ENCODE measurements at regions not wholly inside any gene's neighbourhood (a gene's known extent, or its start where the extent isn't known, plus 50 kb on each side); places are given as distances from the start of the nearest gene placed in this dataset.
A peak's percentile ranks its signal among the peaks of the same experiment; 100 is the strongest.

- Histone ChIP-seq H4K20me1 (ENCODE audit: low read depth) (no peaks in the 10 kb centered on the region), H3K27me3 (no peaks in the 10 kb centered on the region), H3K79me2 (ENCODE audit: low read depth) (no peaks in the 10 kb centered on the region), H3K9me3 (ENCODE audit: low read depth) (no peaks in the 10 kb centered on the region), H3K4me2 (no peak overlapping the region), H3K27ac (no peak overlapping the region), H3K36me3 (no peaks in the 10 kb centered on the region), H3K4me3 (no peak overlapping the region), H3K9ac (no peak overlapping the region), H2AFZ (replicated peaks) (no peak overlapping the region), H3F3A (ENCODE audit: low read depth) (no peaks in the 10 kb centered on the region), H3K4me1 (peaks cover 6% of the 10 kb centered on the region)
- Mint-ChIP-seq H3K4me3 (no peak overlapping the region), H3K9me3 (no peaks in the 10 kb centered on the region), H3K27ac (no peak overlapping the region), H3K4me1 (peaks cover 14% of the 10 kb centered on the region), H3K36me3 (no peaks in the 10 kb centered on the region), H3K27me3 (ENCODE audit: insufficient read depth, low read depth) (peaks cover 2% of the 10 kb centered on the region)
- no peak for TF ChIP-seq EZH2 (IDR thresholded peaks at IDR 0.05)
- DNase-seq (ENCODE audit: low spot score): no peak
Measured at GRCh38 chr12:115382681-115383080, 698.7 kb upstream of the TBX3 start.

GRCh38 chr12:115380546-115381120, 696.7 kb upstream of the TBX3 start:
- H3K27me3 ChIP-seq: no peaks in the 10 kb centered on the region
- H3K4me3 ChIP-seq: no peak overlapping the region
- no peaks in the 10 kb centered on the region for H3F3A ChIP-seq (ENCODE audit: low read depth)
- TF ChIP-seq EZH2phosphoT487 (IDR thresholded peaks at IDR 0.05) (no peak), EZH2 (IDR thresholded peaks at IDR 0.05) (no peak)
- TF ChIP-seq, protein P1, sequence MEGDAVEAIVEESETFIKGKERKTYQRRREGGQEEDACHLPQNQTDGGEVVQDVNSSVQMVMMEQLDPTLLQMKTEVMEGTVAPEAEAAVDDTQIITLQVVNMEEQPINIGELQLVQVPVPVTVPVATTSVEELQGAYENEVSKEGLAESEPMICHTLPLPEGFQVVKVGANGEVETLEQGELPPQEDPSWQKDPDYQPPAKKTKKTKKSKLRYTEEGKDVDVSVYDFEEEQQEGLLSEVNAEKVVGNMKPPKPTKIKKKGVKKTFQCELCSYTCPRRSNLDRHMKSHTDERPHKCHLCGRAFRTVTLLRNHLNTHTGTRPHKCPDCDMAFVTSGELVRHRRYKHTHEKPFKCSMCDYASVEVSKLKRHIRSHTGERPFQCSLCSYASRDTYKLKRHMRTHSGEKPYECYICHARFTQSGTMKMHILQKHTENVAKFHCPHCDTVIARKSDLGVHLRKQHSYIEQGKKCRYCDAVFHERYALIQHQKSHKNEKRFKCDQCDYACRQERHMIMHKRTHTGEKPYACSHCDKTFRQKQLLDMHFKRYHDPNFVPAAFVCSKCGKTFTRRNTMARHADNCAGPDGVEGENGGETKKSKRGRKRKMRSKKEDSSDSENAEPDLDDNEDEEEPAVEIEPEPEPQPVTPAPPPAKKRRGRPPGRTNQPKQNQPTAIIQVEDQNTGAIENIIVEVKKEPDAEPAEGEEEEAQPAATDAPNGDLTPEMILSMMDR (IDR thresholded peaks at IDR 0.05): no peak
- no peak overlapping the region for H3K4me3 Mint-ChIP-seq
- peak overlapping the region; percentile 63 for H2AFZ ChIP-seq (replicated peaks)
- H3K27ac ChIP-seq: no peak overlapping the region
- no peaks in the 10 kb centered on the region for H3K36me3 ChIP-seq
- H3K9me3 Mint-ChIP-seq: no peaks in the 10 kb centered on the region
- no peaks in the 10 kb centered on the region for H3K79me2 ChIP-seq (ENCODE audit: low read depth)
- no peak overlapping the region for H3K9ac ChIP-seq
- H3K4me2 ChIP-seq: no peak overlapping the region
- no peaks in the 10 kb centered on the region for H3K27me3 Mint-ChIP-seq (ENCODE audit: insufficient read depth, low read depth)
- peaks cover 6% of the 10 kb centered on the region for H3K4me1 Mint-ChIP-seq
- no peaks in the 10 kb centered on the region for H3K9me3 ChIP-seq (ENCODE audit: low read depth)
- no peak for DNase-seq (ENCODE audit: low spot score)
- H3K27ac Mint-ChIP-seq: no peak overlapping the region
- no peaks in the 10 kb centered on the region for H4K20me1 ChIP-seq (ENCODE audit: low read depth)
- no peaks in the 10 kb centered on the region for H3K36me3 Mint-ChIP-seq
- peaks cover 3% of the 10 kb centered on the region for H3K4me1 ChIP-seq

DNA sequence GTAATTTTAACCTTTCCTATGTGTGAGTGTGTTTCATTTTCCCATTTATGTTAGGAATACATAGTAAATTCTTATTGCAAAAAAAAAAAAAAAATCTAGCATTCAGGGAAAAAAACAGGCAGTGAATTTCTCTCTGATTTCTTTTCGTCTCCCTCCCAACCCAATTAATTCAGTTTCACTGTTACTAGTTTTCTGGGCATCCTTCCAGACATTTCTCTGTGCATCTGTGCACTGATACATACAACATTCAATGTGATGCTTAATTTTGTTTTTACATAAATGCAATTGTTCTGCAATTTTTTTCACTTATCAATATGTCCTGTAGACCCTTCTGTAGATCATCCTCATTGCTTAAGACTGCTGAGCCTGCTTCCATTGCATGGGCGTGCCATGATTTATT, 694.3 kb upstream of the TBX3 start:
- TF ChIP-seq EZH2 (IDR thresholded peaks at IDR 0.05): no peak
- no peak for TF ChIP-seq EZH2phosphoT487 (IDR thresholded peaks at IDR 0.05)
- TF ChIP-seq, protein P1 (IDR thresholded peaks at IDR 0.05): no peak
- H4K20me1 ChIP-seq (ENCODE audit: low read depth): no peaks in the 10 kb centered on the region
- no peaks in the 10 kb centered on the region for H3K9me3 ChIP-seq (ENCODE audit: low read depth)
- no peak for DNase-seq (ENCODE audit: low spot score)
- no peak overlapping the region for H3K9ac ChIP-seq
- no peak overlapping the region for H3K4me3 Mint-ChIP-seq
- no peak overlapping the region for H3K4me3 ChIP-seq
- H3K27me3 Mint-ChIP-seq (ENCODE audit: insufficient read depth, low read depth): no peaks in the 10 kb centered on the region
- no peak overlapping the region for H3K4me2 ChIP-seq
- no peaks in the 10 kb centered on the region for H3F3A ChIP-seq (ENCODE audit: low read depth)
- H3K9me3 Mint-ChIP-seq: peaks cover 3% of the 10 kb centered on the region
- no peaks in the 10 kb centered on the region for H3K27me3 ChIP-seq
- H3K4me1 Mint-ChIP-seq: peaks cover 15% of the 10 kb centered on the region
- H3K27ac ChIP-seq: no peak overlapping the region
- no peak overlapping the region for H2AFZ ChIP-seq (replicated peaks)
- no peaks in the 10 kb centered on the region for H3K36me3 ChIP-seq
- no peaks in the 10 kb centered on the region for H3K36me3 Mint-ChIP-seq
- H3K4me1 ChIP-seq: peaks cover 3% of the 10 kb centered on the region
- no peak overlapping the region for H3K27ac Mint-ChIP-seq
- no peaks in the 10 kb centered on the region for H3K79me2 ChIP-seq (ENCODE audit: low read depth)

- no peak overlapping the region for H3K4me3 ChIP-seq
- H3F3A ChIP-seq (ENCODE audit: low read depth): no peaks in the 10 kb centered on the region
- H3K9me3 ChIP-seq (ENCODE audit: low read depth): no peaks in the 10 kb centered on the region
- H2AFZ ChIP-seq (replicated peaks): no peak overlapping the region
- H3K9me3 Mint-ChIP-seq: peaks cover 3% of the 10 kb centered on the region
- no peak overlapping the region for H3K4me2 ChIP-seq
- H3K36me3 Mint-ChIP-seq: no peaks in the 10 kb centered on the region
- H4K20me1 ChIP-seq (ENCODE audit: low read depth): no peaks in the 10 kb centered on the region
- no peaks in the 10 kb centered on the region for H3K79me2 ChIP-seq (ENCODE audit: low read depth)
- no peak overlapping the region for H3K27ac Mint-ChIP-seq
- DNase-seq (ENCODE audit: low spot score): no peak
- H3K4me1 Mint-ChIP-seq: peaks cover 15% of the 10 kb centered on the region
- H3K4me3 Mint-ChIP-seq: no peak overlapping the region
- TF ChIP-seq, protein P1 (IDR thresholded peaks at IDR 0.05): no peak
- TF ChIP-seq EZH2 (IDR thresholded peaks at IDR 0.05): no peak
- no peak for TF ChIP-seq EZH2phosphoT487 (IDR thresholded peaks at IDR 0.05)
- H3K4me1 ChIP-seq: peaks cover 3% of the 10 kb centered on the region
- no peaks in the 10 kb centered on the region for H3K36me3 ChIP-seq
- H3K9ac ChIP-seq: no peak overlapping the region
- no peak overlapping the region for H3K27ac ChIP-seq
- no peaks in the 10 kb centered on the region for H3K27me3 ChIP-seq
- no peaks in the 10 kb centered on the region for H3K27me3 Mint-ChIP-seq (ENCODE audit: insufficient read depth, low read depth)
Measured at GRCh38 chr12:115377779-115378178, 693.8 kb upstream of the TBX3 start.
